Stimulated activated CD4-positive, alpha-beta T cell treated with anti-CD3 and anti-CD28 coated beads, Interleukin-4, amount 100 ng/mL, for 48 hours (primary cell): ENCODE measurements at regions not wholly inside any gene's neighbourhood (a gene's known extent, or its start where the extent isn't known, plus 50 kb on each side); places are given as distances from the start of the nearest gene placed in this dataset.
"Not testable (repeated sequence)": the region's sequence is repeated elsewhere in the genome, so short reads cannot be mapped to it uniquely, and the experiment has no call there.

Experiments used
- DNase-seq, 2 donors: peaks; one replicate each; pipeline ENCODE4 v3.0.0-alpha.2; 2020; ENCODE audit warnings: low read depth in 2 of 2

- DNase-seq = no peak
These were observed 193.3 kb downstream of the CEP135 start for GRCh38 chr4:56142088-56142487.

GRCh38 chr4:56139241-56139827, 190.6 kb downstream of the CEP135 start:
- no peak for DNase-seq

- DNase-seq = not testable (repeated sequence)
These were observed 186.1 kb downstream of the CEP135 start for GRCh38 chr4:56134834-56135233.

GRCh38 chr4:56134266-56134665, 185.5 kb downstream of the CEP135 start:
- no peak for DNase-seq

- DNase-seq = no peak
These were observed 184.1 kb downstream of the CEP135 start for GRCh38 chr4:56132835-56133234.

- DNase-seq = not testable (repeated sequence)
These were observed 183.4 kb downstream of the CEP135 start for GRCh38 chr4:56132188-56132587.

GRCh38 chr4:56130606-56131155, 181.9 kb downstream of the CEP135 start:
- no peak for DNase-seq

- peak in 1 of 2 donors; percentile 4 for DNase-seq
These were observed 180.7 kb downstream of the CEP135 start for GRCh38 chr4:56129431-56129861.

GRCh38 chr4:56128213-56128612, 179.5 kb downstream of the CEP135 start:
- no peak for DNase-seq

GRCh38 chr4:56127716-56128115, 179.0 kb downstream of the CEP135 start:
- no peak for DNase-seq

- no peak for DNase-seq
These were observed 174.8 kb downstream of the CEP135 start for GRCh38 chr4:56123547-56123946.

- DNase-seq = no peak
These were observed 174.3 kb downstream of the CEP135 start for GRCh38 chr4:56123051-56123450.

- DNase-seq = no peak
These were observed 170.1 kb downstream of the CEP135 start for GRCh38 chr4:56118845-56119244.

- no peak for DNase-seq
These were observed 169.3 kb downstream of the CEP135 start for GRCh38 chr4:56118055-56118454.

GRCh38 chr4:56115898-56116297, 167.2 kb downstream of the CEP135 start:
- no peak for DNase-seq

- DNase-seq = no peak
These were observed 163.6 kb downstream of the CEP135 start for GRCh38 chr4:56112377-56112776.

GRCh38 chr4:56106180-56107147, 157.7 kb downstream of the CEP135 start:
- DNase-seq = no peak

- no peak for DNase-seq
These were observed 155.4 kb downstream of the CEP135 start for GRCh38 chr4:56104188-56104587.

- no peak for DNase-seq
These were observed 153.9 kb downstream of the CEP135 start for GRCh38 chr4:56102601-56103000.

- DNase-seq = no peak
These were observed 150.6 kb downstream of the CEP135 start for GRCh38 chr4:56099378-56099786.

GRCh38 chr4:56093576-56093975, 144.8 kb downstream of the CEP135 start:
- DNase-seq = no peak

GRCh38 chr4:56092540-56092939, 143.8 kb downstream of the CEP135 start:
- DNase-seq = no peak

GRCh38 chr4:56086561-56086960, 137.8 kb downstream of the CEP135 start:
- no peak for DNase-seq
